Lung (tissue), 11 donors: ENCODE measurements at regions not wholly inside any gene's neighbourhood (a gene's known extent, or its start where the extent isn't known, plus 50 kb on each side); places are given as distances from the start of the nearest gene placed in this dataset.

Experiments
- ATAC-seq: fragments of 200-7000 bp; cut with Tn5 transposase; one replicate; pipeline ENCODE4 v1.9.1; 2020; ENCODE audit warnings: moderate number of reproducible peaks; ENCODE audit not compliant: insufficient read depth, low FRiP score
- DNase-seq, 3 donors: peaks; one replicate each; pipeline ENCODE4 v3.0.0-alpha.2; 2013 to 2017
- H3K27ac ChIP-seq, 2 donors: one replicate each; pipeline ENCODE4 v1.5.1; 2013; ENCODE audit warnings: mild to moderate bottlenecking in 2 of 2, moderate library complexity in 2 of 2, control low read depth in 1 of 2, inconsistent platforms in 1 of 2, low read depth in 1 of 2, low read length in 1 of 2
- H3K27me3 ChIP-seq, 3 donors: one replicate each; pipeline ENCODE4 v1.5.1; 2013; ENCODE audit warnings: low read length in 2 of 3; ENCODE audit not compliant: control insufficient read depth in 3 of 3, insufficient read depth in 3 of 3
- H3K36me3 ChIP-seq, 4 donors: one replicate each; pipeline ENCODE4 v1.5.1; 2013; ENCODE audit warnings: low read length in 4 of 4, mild to moderate bottlenecking in 1 of 4, moderate library complexity in 1 of 4; ENCODE audit not compliant: control insufficient read depth in 4 of 4, insufficient read depth in 4 of 4
- H3K4me1 ChIP-seq, 5 donors: one replicate each; pipeline ENCODE4 v1.5.1; 2013; ENCODE audit warnings: low read length in 5 of 5, mild to moderate bottlenecking in 2 of 5, moderate library complexity in 1 of 5; ENCODE audit not compliant: control insufficient read depth in 5 of 5, insufficient read depth in 5 of 5
- H3K4me3 ChIP-seq: one replicate; pipeline ENCODE4 v1.5.1; 2013; ENCODE audit warnings: mild to moderate bottlenecking, control low read depth, moderate library complexity
- H3K9ac ChIP-seq, 2 donors: one replicate each; pipeline ENCODE4 v1.5.1; 2013; ENCODE audit warnings: low read length in 2 of 2, control low read depth in 1 of 2; ENCODE audit not compliant: insufficient read depth in 1 of 2
- H3K9me3 ChIP-seq, 4 donors: one replicate each; pipeline ENCODE4 v1.5.1; 2013; ENCODE audit warnings: low read length in 3 of 4, mild to moderate bottlenecking in 1 of 4, moderate library complexity in 1 of 4; ENCODE audit not compliant: control insufficient read depth in 4 of 4, insufficient read depth in 3 of 4
- WGBS, 2 donors: extraction: QIAGEN DNeasy Blood & Tissue Kit; methylation state at CpG; one replicate each; pipeline ENCODE4 v1.1.7; 2013; 5-methylcytosine and 5-hydroxymethylcytosine counted together
- TF ChIP-seq, protein P1 (sequence below): IDR thresholded peaks from 2 replicates; pipeline ENCODE4 v1.5.1; 2012; ENCODE audit warnings: mild to moderate bottlenecking; ENCODE audit errors: control extremely low read depth, extremely low read depth
- donor health status: control.
- donor health status: control.
- donor health status: Bipolar disorder and iron deficiency.
- donor health status: healthy.
- donor health status: DM: yes; HTN: yes; CAD: no.

DNA sequence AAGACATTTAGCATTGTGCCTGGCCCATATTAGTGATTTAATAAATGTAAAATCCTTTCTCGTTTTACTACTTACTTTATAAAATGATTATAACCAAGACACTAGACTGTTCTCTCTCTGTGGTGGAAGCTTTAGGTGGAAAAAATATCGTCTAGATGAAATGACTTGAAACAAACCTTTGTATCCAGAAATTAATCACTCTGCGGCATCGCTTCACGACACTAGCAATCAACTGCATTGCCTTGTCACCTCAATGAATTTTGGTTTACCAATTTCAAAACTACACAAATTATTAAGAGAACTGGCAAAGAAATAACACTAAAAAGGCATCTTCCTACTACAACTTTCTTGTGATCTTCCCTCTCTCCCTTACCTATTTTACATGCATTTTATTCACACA is 627.2 kb upstream of the ROBO1 start:
- 85 to 88% methylated on average over 5 of the region's 5 CpGs for WGBS, 2 donors
- TF ChIP-seq, protein P1, sequence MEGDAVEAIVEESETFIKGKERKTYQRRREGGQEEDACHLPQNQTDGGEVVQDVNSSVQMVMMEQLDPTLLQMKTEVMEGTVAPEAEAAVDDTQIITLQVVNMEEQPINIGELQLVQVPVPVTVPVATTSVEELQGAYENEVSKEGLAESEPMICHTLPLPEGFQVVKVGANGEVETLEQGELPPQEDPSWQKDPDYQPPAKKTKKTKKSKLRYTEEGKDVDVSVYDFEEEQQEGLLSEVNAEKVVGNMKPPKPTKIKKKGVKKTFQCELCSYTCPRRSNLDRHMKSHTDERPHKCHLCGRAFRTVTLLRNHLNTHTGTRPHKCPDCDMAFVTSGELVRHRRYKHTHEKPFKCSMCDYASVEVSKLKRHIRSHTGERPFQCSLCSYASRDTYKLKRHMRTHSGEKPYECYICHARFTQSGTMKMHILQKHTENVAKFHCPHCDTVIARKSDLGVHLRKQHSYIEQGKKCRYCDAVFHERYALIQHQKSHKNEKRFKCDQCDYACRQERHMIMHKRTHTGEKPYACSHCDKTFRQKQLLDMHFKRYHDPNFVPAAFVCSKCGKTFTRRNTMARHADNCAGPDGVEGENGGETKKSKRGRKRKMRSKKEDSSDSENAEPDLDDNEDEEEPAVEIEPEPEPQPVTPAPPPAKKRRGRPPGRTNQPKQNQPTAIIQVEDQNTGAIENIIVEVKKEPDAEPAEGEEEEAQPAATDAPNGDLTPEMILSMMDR = no peak
- ATAC-seq (no peak), DNase-seq (no peak)
- no peaks in the 10 kb centered on the region for H3K27me3 ChIP-seq
- no peaks in the 10 kb centered on the region for H3K36me3 ChIP-seq
- peaks cover 0 to 10% (median 0%) of the 10 kb centered on the region in 4 donors for H3K9me3 ChIP-seq
- H3K9ac ChIP-seq = no peak overlapping the region
- no peak overlapping the region for H3K27ac ChIP-seq
- H3K4me1 ChIP-seq = no peaks in the 10 kb centered on the region
- no peak overlapping the region for H3K4me3 ChIP-seq

DNA sequence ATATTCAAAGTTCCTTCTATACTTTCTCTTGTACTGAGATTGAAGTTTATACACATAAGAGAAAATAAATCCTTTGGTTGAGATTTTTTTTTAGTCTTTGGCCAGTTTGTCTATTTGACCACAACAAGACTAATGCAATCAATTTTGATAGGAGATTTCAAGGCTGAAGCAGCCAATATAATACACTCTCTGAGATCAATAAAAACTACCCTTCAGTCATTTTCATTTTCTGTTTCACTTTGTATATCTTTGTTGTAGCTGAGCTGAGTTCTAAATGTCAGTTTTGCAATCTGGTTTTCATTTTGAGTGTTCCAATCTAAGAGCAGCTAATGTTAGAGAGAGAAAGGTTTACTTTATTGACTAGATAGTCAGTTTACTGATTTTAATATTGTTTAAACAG is 623.8 kb upstream of the ROBO1 start:
- TF ChIP-seq, protein P1 = no peak
- peaks cover 0 to 3% (median 1%) of the 10 kb centered on the region in 4 donors for H3K9me3 ChIP-seq
- H3K27ac ChIP-seq = no peak overlapping the region
- H3K27me3 ChIP-seq = no peaks in the 10 kb centered on the region
- DNase-seq (no peak), ATAC-seq (no peak)
- no peaks in the 10 kb centered on the region for H3K4me1 ChIP-seq
- no peak overlapping the region for H3K4me3 ChIP-seq
- no peak overlapping the region for H3K9ac ChIP-seq
- no peaks in the 10 kb centered on the region for H3K36me3 ChIP-seq

DNA sequence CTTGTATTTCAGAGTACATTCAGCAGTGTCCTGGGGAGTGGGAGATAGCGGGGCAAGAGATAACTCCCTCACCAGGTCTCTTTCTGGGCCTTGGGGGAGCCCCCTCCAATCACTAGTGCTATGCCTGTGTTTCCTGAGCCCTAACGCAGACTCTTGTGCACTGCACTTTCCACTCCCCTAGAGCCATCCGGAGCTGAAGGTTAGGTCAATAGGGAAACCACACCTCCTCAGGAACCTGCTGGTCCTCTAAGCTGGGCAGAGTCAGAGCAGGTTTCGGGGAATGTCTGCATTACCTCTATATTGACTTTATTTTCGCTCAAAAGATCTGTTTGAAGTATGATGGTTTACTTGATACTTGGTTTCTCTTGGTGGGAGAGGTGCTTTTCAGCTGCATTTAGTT is 617.0 kb upstream of the ROBO1 start:
- no peak for ATAC-seq
- no peak overlapping the region for H3K9ac ChIP-seq
- TF ChIP-seq, protein P1 = no peak
- 63 to 83% methylated on average over 5 of the region's 5 CpGs for WGBS, 2 donors
- H3K27me3 ChIP-seq = no peaks in the 10 kb centered on the region
- DNase-seq = peak in 1 of 3 donors; percentile 18
- H3K9me3 ChIP-seq = peaks cover 0 to 3% (median 1%) of the 10 kb centered on the region in 4 donors
- no peaks in the 10 kb centered on the region for H3K4me1 ChIP-seq
- no peak overlapping the region for H3K27ac ChIP-seq
- H3K36me3 ChIP-seq = no peaks in the 10 kb centered on the region
- no peak overlapping the region for H3K4me3 ChIP-seq

DNA sequence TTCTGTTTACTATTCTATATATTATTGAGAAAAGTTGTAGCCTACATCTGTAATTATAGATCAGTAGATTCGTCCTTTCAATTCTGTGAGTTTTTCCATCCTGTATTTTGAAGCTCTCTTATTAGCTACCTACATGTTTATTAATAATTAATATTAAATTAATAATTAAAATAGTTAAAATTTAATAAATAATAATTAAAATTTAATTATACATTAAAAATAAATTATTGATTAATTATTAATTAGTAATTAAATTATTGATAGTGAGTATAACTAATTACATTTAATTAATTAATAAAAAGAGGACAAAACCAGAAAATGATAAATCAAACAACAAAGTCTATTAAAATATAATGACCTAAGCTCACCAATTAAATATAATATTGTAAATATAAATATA is 606.6 kb upstream of the ROBO1 start:
- no peak for DNase-seq
- Histone ChIP-seq H3K9ac (no peak overlapping the region), H3K36me3 (no peaks in the 10 kb centered on the region), H3K9me3 (peaks cover 0 to 2% (median 0%) of the 10 kb centered on the region in 4 donors), H3K4me1 (no peaks in the 10 kb centered on the region), H3K4me3 (no peak overlapping the region), H3K27ac (no peak overlapping the region), H3K27me3 (no peaks in the 10 kb centered on the region)
- TF ChIP-seq, protein P1 = no peak
- no peak for ATAC-seq
- 89 to 91% methylated on average over 1 of the region's 1 CpG for WGBS, 2 donors
